Right lobe of liver (tissue), 6 donors: ENCODE measurements at regions not wholly inside any gene's neighbourhood (a gene's known extent, or its start where the extent isn't known, plus 50 kb on each side); places are given as distances from the start of the nearest gene placed in this dataset.
A peak's percentile ranks its signal among the peaks of the same experiment; 100 is the strongest.

Experiments used
- ATAC-seq, 4 donors: fragments of 200-7000 bp; cut with Tn5 transposase; one replicate each; pipeline ENCODE4 v1.9.1; 2020; ENCODE audit warnings: mild to moderate bottlenecking in 4 of 4, moderate library complexity in 4 of 4
- DNase-seq, 3 donors: peaks; one replicate each; pipeline ENCODE4 v3.0.0-alpha.2; 2020
- H3K27ac ChIP-seq, 3 donors: fragments of 200-600 bp; one replicate each; pipeline ENCODE4 v1.8.0; 2022
- H3K27me3 ChIP-seq, 2 donors: fragments of 200-600 bp; one replicate each; pipeline ENCODE4 v1.8.0; 2022
- H3K36me3 ChIP-seq, 4 donors: fragments of 200-600 bp; sonication (generic) in 1 of 4; one replicate each; pipeline versions ENCODE4 v1.5.1 to v1.8.0; 2017 to 2022; ENCODE audit warnings: control low read depth in 1 of 4
- H3K4me1 ChIP-seq, 4 donors: fragments of 200-600 bp; sonication (generic) in 1 of 4; one replicate each; pipeline versions ENCODE4 v1.5.1 to v1.8.0; 2017 to 2022; ENCODE audit warnings: control low read depth in 1 of 4
- H3K4me3 ChIP-seq, 3 donors: fragments of 200-600 bp; one replicate each; pipeline ENCODE4 v1.8.0; 2022
- H3K9me3 ChIP-seq, 4 donors: fragments of 200-600 bp; sonication (generic) in 1 of 4; one replicate each; pipeline versions ENCODE4 v1.5.1 to v1.8.0; 2017 to 2022; ENCODE audit warnings: control low read depth in 1 of 4
- CTCF ChIP-seq, 4 donors: fragments of 200-600 bp in 3 of 4; fragments of 450-650 bp in 1 of 4; IDR thresholded peaks; one replicate each; pipeline versions ENCODE4 v1.5.1 to v1.8.0; 2016 to 2022; ENCODE audit warnings: antibody characterized with exemption in 4 of 4, mild to moderate bottlenecking in 2 of 4
- POLR2A ChIP-seq: fragments of 450-650 bp; IDR thresholded peaks from one replicate; pipeline ENCODE4 v1.6.1; 2017; ENCODE audit warnings: antibody characterized with exemption, mild to moderate bottlenecking
- WGBS: methylation state at CpG from one replicate; pipeline ENCODE4 v1.1.6; 2018; ENCODE audit warnings: low coverage, low lambda C conversion rate; ENCODE audit not compliant: insufficient coverage; ENCODE audit errors: missing lambda C conversion rate; 5-methylcytosine and 5-hydroxymethylcytosine counted together
- intact Hi-C, 2 donors: fragments of 100-400 bp; cut with DNase I; formaldehyde crosslinking; loops; one replicate each; pipeline versions ENCODE4 v1.11.2 to v1.14.1; 2022
- donor health status: DM: no; HTN: yes; CAD: no.
- donor health status: DM: no; HTN: no; CAD: no.
- donor health status: DM: no; HTN: no; CAD: no.
- donor health status: DM: no; HTN: yes; CAD: no.
- donor health status: DM: no; HTN: yes; CAD: no.

GRCh38 chr9:90065851-90066250 lies 461.0 kb downstream of the GADD45G start:
- Histone ChIP-seq H3K9me3 (no peaks in the 10 kb centered on the region), H3K4me3 (no peak overlapping the region), H3K4me1 (peaks cover 0 to 10% (median 5%) of the 10 kb centered on the region in 4 donors), H3K27ac (no peak overlapping the region), H3K27me3 (no peaks in the 10 kb centered on the region), H3K36me3 (no peaks in the 10 kb centered on the region)
- DNase-seq (no peak), ATAC-seq (no peak)
- intact Hi-C loops: no loop called here
- WGBS: 86% methylated on average over 2 of the region's 2 CpGs
- no peak for TF ChIP-seq CTCF (IDR thresholded peaks at IDR 0.05)
- TF ChIP-seq POLR2A: no peak

GRCh38 chr9:90069085-90069484 lies 464.3 kb downstream of the GADD45G start:
- DNase-seq: no peak
- Histone ChIP-seq H3K27ac (no peak overlapping the region), H3K9me3 (no peaks in the 10 kb centered on the region), H3K4me3 (no peak overlapping the region), H3K27me3 (no peaks in the 10 kb centered on the region), H3K36me3 (no peaks in the 10 kb centered on the region), H3K4me1 (peaks cover 0 to 10% (median 5%) of the 10 kb centered on the region in 4 donors)
- intact Hi-C loops: no loop called here
- WGBS: 80% methylated on average over 2 of the region's 2 CpGs
- TF ChIP-seq POLR2A (no peak), CTCF (IDR thresholded peaks at IDR 0.05) (no peak)
- ATAC-seq: no peak

- Histone ChIP-seq H3K4me1 (peaks cover 0 to 3% (median 1%) of the 10 kb centered on the region in 4 donors), H3K27ac (no peak overlapping the region), H3K27me3 (no peaks in the 10 kb centered on the region), H3K9me3 (no peaks in the 10 kb centered on the region), H3K36me3 (no peaks in the 10 kb centered on the region), H3K4me3 (no peak overlapping the region)
- intact Hi-C loops: no loop called here
- ATAC-seq: peak in 2 of 4 donors; percentile 25 to 35
- WGBS: 64% methylated on average over 3 of the region's 5 CpGs
- no peak for DNase-seq
- no peak for TF ChIP-seq POLR2A
- no peak for TF ChIP-seq CTCF (IDR thresholded peaks at IDR 0.05)
These were observed 465.2 kb downstream of the GADD45G start for GRCh38 chr9:90070056-90070455.

GRCh38 chr9:90070469-90070868 lies 465.7 kb downstream of the GADD45G start:
- WGBS: 100% methylated on average over 1 of the region's 1 CpG
- no peak overlapping the region for H3K27ac ChIP-seq
- intact Hi-C loops: no loop called here
- DNase-seq (no peak), ATAC-seq (no peak)
- no peak overlapping the region for H3K4me3 ChIP-seq
- no peaks in the 10 kb centered on the region for H3K27me3 ChIP-seq
- no peaks in the 10 kb centered on the region for H3K36me3 ChIP-seq
- TF ChIP-seq POLR2A (no peak), CTCF (IDR thresholded peaks at IDR 0.05) (no peak)
- no peaks in the 10 kb centered on the region for H3K9me3 ChIP-seq
- no peaks in the 10 kb centered on the region for H3K4me1 ChIP-seq
